ENCODE measurements at regions not wholly inside any gene's neighbourhood (a gene's known extent, or its start where the extent isn't known, plus 50 kb on each side); places are given as distances from the start of the nearest gene placed in this dataset.

DNA sequence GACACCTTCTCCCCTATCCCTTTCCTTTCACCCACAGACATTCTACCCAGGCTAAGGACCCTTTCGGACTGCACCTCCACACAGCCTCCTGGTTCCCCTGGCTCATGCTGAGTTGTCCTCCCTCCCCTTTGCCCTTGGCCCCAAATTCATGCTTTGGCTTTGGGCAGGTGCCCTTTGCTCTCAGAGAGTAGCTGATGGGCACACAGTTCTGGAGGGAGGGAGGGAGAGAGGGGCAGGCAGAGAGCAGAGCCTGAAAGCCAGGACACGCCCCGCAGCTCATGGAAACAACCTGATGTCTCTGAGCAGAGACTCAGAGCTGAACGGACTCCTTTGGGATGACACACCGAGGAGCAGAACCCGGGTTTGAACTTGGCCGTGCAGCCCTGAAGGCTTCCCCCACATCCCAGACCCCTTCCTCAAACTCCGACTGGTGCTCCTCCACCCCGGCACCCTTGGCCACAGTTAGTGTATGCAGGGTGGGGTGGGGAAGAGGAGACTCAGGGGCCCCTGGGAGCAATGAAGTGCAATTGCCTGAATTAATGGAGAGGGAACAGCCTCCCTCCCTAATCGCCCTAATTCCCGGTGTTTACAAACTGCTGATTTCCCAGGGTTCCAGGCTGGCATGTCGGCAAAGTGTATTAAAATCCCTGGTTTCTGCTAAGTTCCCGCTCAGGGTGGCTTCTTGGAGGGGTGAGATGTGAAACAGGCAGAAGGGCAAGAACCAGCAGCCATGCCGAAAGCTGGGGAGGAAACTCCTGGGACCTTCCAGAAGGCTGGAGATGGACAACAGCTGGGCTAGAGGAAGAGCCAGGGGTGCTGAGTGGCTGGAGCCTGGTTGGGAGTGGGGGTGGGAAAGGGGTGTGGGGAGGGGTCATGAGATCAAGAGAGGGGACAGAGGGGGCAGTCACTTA is 71.2 kb upstream of the SHISAL1 start:
- Histone ChIP-seq H3K4me1 (no peaks in the 10 kb centered on the region), H3K4me3 (replicated peaks in 1 of 3) (no peak overlapping the region), H3K9me3 (no peaks in the 10 kb centered on the region), H3K27me3 (no peaks in the 10 kb centered on the region), H3K36me3 (no peaks in the 10 kb centered on the region), H3K27ac (no peak overlapping the region)
- 78 to 85% methylated on average over 13 to 14 of the region's 14 CpGs for WGBS, 2 donors
- TF ChIP-seq POLR2A (IDR thresholded peaks at IDR 0.05) = no peak
- TF ChIP-seq, protein P1, sequence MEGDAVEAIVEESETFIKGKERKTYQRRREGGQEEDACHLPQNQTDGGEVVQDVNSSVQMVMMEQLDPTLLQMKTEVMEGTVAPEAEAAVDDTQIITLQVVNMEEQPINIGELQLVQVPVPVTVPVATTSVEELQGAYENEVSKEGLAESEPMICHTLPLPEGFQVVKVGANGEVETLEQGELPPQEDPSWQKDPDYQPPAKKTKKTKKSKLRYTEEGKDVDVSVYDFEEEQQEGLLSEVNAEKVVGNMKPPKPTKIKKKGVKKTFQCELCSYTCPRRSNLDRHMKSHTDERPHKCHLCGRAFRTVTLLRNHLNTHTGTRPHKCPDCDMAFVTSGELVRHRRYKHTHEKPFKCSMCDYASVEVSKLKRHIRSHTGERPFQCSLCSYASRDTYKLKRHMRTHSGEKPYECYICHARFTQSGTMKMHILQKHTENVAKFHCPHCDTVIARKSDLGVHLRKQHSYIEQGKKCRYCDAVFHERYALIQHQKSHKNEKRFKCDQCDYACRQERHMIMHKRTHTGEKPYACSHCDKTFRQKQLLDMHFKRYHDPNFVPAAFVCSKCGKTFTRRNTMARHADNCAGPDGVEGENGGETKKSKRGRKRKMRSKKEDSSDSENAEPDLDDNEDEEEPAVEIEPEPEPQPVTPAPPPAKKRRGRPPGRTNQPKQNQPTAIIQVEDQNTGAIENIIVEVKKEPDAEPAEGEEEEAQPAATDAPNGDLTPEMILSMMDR (IDR thresholded peaks at IDR 0.05) = no peak
- DNase-seq = no peak
- intact Hi-C loops (cut with DNase I) = no loop called here

DNA sequence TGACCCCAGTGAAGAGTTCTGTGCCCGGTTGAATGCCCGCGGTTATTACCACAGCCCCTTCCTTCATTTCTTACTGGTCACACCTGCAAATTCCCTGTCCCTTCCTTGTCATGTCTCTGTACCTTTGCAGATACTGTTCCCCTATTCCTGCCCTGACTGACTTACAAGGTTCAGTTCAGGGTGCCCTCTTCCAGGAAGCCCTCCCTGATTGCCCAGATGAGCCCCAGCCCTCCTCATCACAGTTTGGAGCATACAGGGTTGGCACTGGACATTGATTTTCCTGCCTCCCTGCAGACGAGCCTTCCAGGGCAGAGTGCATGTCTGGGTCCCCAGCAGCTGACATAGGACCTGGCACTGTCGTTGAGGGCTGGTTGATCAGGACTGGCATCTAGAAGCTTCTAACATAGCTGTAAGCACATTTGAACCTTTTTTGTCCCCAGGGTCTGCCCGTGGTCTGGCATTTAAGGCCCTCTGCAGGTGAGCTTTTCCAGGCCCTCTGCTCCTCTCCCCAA is 70.4 kb upstream of the SHISAL1 start:
- intact Hi-C loops (cut with DNase I) = no loop called here
- H3K27me3 ChIP-seq = no peaks in the 10 kb centered on the region
- DNase-seq = no peak
- WGBS, 2 donors = 67 to 75% methylated on average over 6 of the region's 6 CpGs
- no peaks in the 10 kb centered on the region for H3K36me3 ChIP-seq
- TF ChIP-seq POLR2A (IDR thresholded peaks at IDR 0.05) = no peak
- TF ChIP-seq, protein P1 (IDR thresholded peaks at IDR 0.05) = no peak
- no peak overlapping the region for H3K4me3 ChIP-seq (replicated peaks in 1 of 3)
- H3K4me1 ChIP-seq = no peaks in the 10 kb centered on the region
- H3K27ac ChIP-seq = no peak overlapping the region
- no peaks in the 10 kb centered on the region for H3K9me3 ChIP-seq

DNA sequence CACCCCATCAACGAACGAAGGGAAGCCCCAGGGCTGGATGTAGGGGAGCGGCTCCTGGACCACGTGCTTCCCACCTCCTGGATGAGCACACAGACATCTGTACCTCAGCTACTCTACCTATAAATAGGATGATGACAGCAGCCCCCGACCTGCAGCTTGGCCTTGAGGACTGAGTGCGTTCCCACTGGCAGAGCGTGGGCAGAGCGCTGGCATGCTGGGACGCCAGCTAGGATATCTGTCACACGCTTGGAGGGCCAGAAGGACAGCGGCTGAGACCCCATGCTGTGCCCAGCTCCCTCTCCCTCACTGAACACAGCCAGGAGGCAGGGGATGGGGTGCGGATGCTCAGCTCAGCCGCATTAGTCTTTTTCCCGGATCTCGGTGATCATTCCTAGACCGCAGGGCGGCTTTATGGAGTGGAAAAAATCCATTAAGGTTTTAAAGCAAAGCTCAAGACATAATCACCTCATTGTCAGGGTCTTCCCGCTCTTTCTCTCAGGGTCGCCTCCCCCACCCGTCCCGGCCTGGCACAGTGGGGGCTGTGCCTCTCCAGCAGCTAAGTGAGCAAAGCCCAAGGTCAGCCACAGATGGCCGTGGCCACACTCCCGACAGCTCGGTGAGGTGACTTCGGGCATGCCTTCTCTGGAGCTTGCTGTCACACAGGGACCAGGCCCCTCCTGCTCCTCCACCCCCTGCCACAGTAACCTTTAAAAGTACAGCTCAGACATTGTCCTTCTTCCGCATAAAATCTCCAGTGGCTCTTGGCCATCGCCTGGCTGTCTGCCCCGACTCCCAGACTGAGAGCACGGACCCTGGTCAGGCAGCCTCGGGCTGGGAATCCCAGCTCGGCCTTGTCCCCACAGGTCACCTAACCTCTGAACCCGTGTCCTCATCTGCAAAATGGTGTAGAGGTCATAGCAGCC is 69.6 kb upstream of the SHISAL1 start:
- no peaks in the 10 kb centered on the region for H3K4me1 ChIP-seq
- no peak for DNase-seq
- TF ChIP-seq, protein P1 (IDR thresholded peaks at IDR 0.05) = no peak
- no peak for TF ChIP-seq POLR2A (IDR thresholded peaks at IDR 0.05)
- no peaks in the 10 kb centered on the region for H3K36me3 ChIP-seq
- intact Hi-C loops (cut with DNase I) = no loop called here
- H3K9me3 ChIP-seq = no peaks in the 10 kb centered on the region
- no peaks in the 10 kb centered on the region for H3K27me3 ChIP-seq
- 75 to 76% methylated on average over 28 to 32 of the region's 32 CpGs for WGBS, 2 donors
- no peak overlapping the region for H3K27ac ChIP-seq
- no peak overlapping the region for H3K4me3 ChIP-seq (replicated peaks in 1 of 3)

DNA sequence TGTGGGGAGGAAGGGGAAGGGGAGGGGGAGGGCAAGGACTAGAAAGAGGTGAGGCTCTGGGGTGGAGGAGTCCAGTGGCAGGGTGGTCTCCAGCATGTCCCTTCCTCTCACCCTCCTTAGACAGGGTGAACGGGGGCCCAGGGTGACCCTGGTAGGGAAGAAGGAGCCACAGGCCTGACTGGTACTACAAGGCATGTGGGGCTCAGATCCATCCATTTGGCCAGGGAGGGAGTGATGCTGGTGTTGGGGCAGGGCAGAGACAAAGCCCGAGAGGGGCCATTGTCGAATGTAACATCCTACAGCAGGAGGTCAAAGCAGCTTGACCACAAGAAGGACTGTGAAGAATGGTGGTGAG is 69.0 kb upstream of the SHISAL1 start:
- no peaks in the 10 kb centered on the region for H3K4me1 ChIP-seq
- 87 to 91% methylated on average over 3 of the region's 3 CpGs for WGBS, 2 donors
- no peak for TF ChIP-seq POLR2A (IDR thresholded peaks at IDR 0.05)
- TF ChIP-seq, protein P1 (IDR thresholded peaks at IDR 0.05) = no peak
- no peaks in the 10 kb centered on the region for H3K27me3 ChIP-seq
- H3K36me3 ChIP-seq = no peaks in the 10 kb centered on the region
- H3K9me3 ChIP-seq = no peaks in the 10 kb centered on the region
- intact Hi-C loops (cut with DNase I) = no loop called here
- H3K4me3 ChIP-seq (replicated peaks in 1 of 3) = no peak overlapping the region
- H3K27ac ChIP-seq = no peak overlapping the region
- no peak for DNase-seq
